ENCODE measurements at regions not wholly inside any gene's neighbourhood (a gene's known extent, or its start where the extent isn't known, plus 50 kb on each side); places are given as distances from the start of the nearest gene placed in this dataset.
"Not testable (repeated sequence)": the region's sequence is repeated elsewhere in the genome, so short reads cannot be mapped to it uniquely, and the experiment has no call there.

- H3K4me1 ChIP-seq (ENCODE audit: control insufficient read depth, insufficient read depth, low read length) = no peaks in the 10 kb centered on the region
- H3K27ac ChIP-seq (ENCODE audit: low read depth, low read length) = no peak overlapping the region
- no peaks in the 10 kb centered on the region for H3K27me3 ChIP-seq (ENCODE audit: control insufficient read depth, insufficient read depth, low read length)
- H3K4me3 ChIP-seq (ENCODE audit: low read length) = no peak overlapping the region
- no peaks in the 10 kb centered on the region for H3K36me3 ChIP-seq (ENCODE audit: control insufficient read depth, insufficient read depth, low read length)
- H3K9ac ChIP-seq (ENCODE audit: low read length) = no peak overlapping the region
Measured at GRCh38 chr1:196128835-196129234, 479.4 kb downstream of the KCNT2 start.

- no peak overlapping the region for H3K9ac ChIP-seq (ENCODE audit: low read length)
- no peak overlapping the region for H3K4me3 ChIP-seq (ENCODE audit: low read length)
Measured at GRCh38 chr1:196121181-196121580, 487.1 kb downstream of the KCNT2 start.

GRCh38 chr1:196115646-196116045 is 492.6 kb downstream of the KCNT2 start:
- Histone ChIP-seq H3K36me3 (ENCODE audit: control insufficient read depth, insufficient read depth, low read length) (no peaks in the 10 kb centered on the region), H3K9ac (ENCODE audit: low read length) (no peak overlapping the region), H3K27ac (ENCODE audit: low read depth, low read length) (no peak overlapping the region), H3K27me3 (ENCODE audit: control insufficient read depth, insufficient read depth, low read length) (no peaks in the 10 kb centered on the region), H3K4me1 (ENCODE audit: control insufficient read depth, insufficient read depth, low read length) (no peaks in the 10 kb centered on the region), H3K4me3 (ENCODE audit: low read length) (no peak overlapping the region)

More at GRCh38 chr1:196121181-196121580, 487.1 kb downstream of the KCNT2 start:
- H3K27me3 ChIP-seq (ENCODE audit: control insufficient read depth, insufficient read depth, low read length) = no peaks in the 10 kb centered on the region
- H3K36me3 ChIP-seq (ENCODE audit: control insufficient read depth, insufficient read depth, low read length) = no peaks in the 10 kb centered on the region
- H3K27ac ChIP-seq (ENCODE audit: low read depth, low read length) = no peak overlapping the region
- H3K4me1 ChIP-seq (ENCODE audit: control insufficient read depth, insufficient read depth, low read length) = no peaks in the 10 kb centered on the region

- H3K27ac ChIP-seq (ENCODE audit: low read depth, low read length) = no peak overlapping the region
- no peak overlapping the region for H3K4me3 ChIP-seq (ENCODE audit: low read length)
- no peaks in the 10 kb centered on the region for H3K36me3 ChIP-seq (ENCODE audit: control insufficient read depth, insufficient read depth, low read length)
Measured at GRCh38 chr1:196114193-196114592, 494.0 kb downstream of the KCNT2 start.

GRCh38 chr1:196108990-196109389 is 499.2 kb downstream of the KCNT2 start:
- not testable (repeated sequence) for H3K4me1 ChIP-seq (ENCODE audit: control insufficient read depth, insufficient read depth, low read length); H3K4me3 ChIP-seq (ENCODE audit: low read length); H3K36me3 ChIP-seq (ENCODE audit: control insufficient read depth, insufficient read depth, low read length); H3K9ac ChIP-seq (ENCODE audit: low read length); H3K27me3 ChIP-seq (ENCODE audit: control insufficient read depth, insufficient read depth, low read length); H3K27ac ChIP-seq (ENCODE audit: low read depth, low read length)

More at GRCh38 chr1:196114193-196114592, 494.0 kb downstream of the KCNT2 start:
- H3K27me3 ChIP-seq (ENCODE audit: control insufficient read depth, insufficient read depth, low read length) = no peaks in the 10 kb centered on the region
- H3K9ac ChIP-seq (ENCODE audit: low read length) = no peak overlapping the region
- no peaks in the 10 kb centered on the region for H3K4me1 ChIP-seq (ENCODE audit: control insufficient read depth, insufficient read depth, low read length)

- no peaks in the 10 kb centered on the region for H3K27me3 ChIP-seq (ENCODE audit: control insufficient read depth, insufficient read depth, low read length)
- H3K9ac ChIP-seq (ENCODE audit: low read length) = no peak overlapping the region
- no peaks in the 10 kb centered on the region for H3K36me3 ChIP-seq (ENCODE audit: control insufficient read depth, insufficient read depth, low read length)
- H3K27ac ChIP-seq (ENCODE audit: low read depth, low read length) = no peak overlapping the region
- no peak overlapping the region for H3K4me3 ChIP-seq (ENCODE audit: low read length)
- H3K4me1 ChIP-seq (ENCODE audit: control insufficient read depth, insufficient read depth, low read length) = no peaks in the 10 kb centered on the region
Measured at GRCh38 chr1:196105901-196106300, 502.3 kb downstream of the KCNT2 start.

GRCh38 chr1:196102826-196103225 is 505.4 kb downstream of the KCNT2 start:
- Histone ChIP-seq H3K4me1 (ENCODE audit: control insufficient read depth, insufficient read depth, low read length) (no peaks in the 10 kb centered on the region), H3K9ac (ENCODE audit: low read length) (no peak overlapping the region), H3K36me3 (ENCODE audit: control insufficient read depth, insufficient read depth, low read length) (no peaks in the 10 kb centered on the region), H3K27ac (ENCODE audit: low read depth, low read length) (no peak overlapping the region), H3K27me3 (ENCODE audit: control insufficient read depth, insufficient read depth, low read length) (no peaks in the 10 kb centered on the region), H3K4me3 (ENCODE audit: low read length) (no peak overlapping the region)

- H3K4me1 ChIP-seq (ENCODE audit: control insufficient read depth, insufficient read depth, low read length) = no peaks in the 10 kb centered on the region
- no peak overlapping the region for H3K4me3 ChIP-seq (ENCODE audit: low read length)
- no peak overlapping the region for H3K27ac ChIP-seq (ENCODE audit: low read depth, low read length)
- H3K9ac ChIP-seq (ENCODE audit: low read length) = no peak overlapping the region
- H3K36me3 ChIP-seq (ENCODE audit: control insufficient read depth, insufficient read depth, low read length) = no peaks in the 10 kb centered on the region
- no peaks in the 10 kb centered on the region for H3K27me3 ChIP-seq (ENCODE audit: control insufficient read depth, insufficient read depth, low read length)
Measured at GRCh38 chr1:196098000-196098399, 510.2 kb downstream of the KCNT2 start.

GRCh38 chr1:196094821-196095220 is 513.4 kb downstream of the KCNT2 start:
- Histone ChIP-seq H3K27ac (ENCODE audit: low read depth, low read length) (no peak overlapping the region), H3K36me3 (ENCODE audit: control insufficient read depth, insufficient read depth, low read length) (no peaks in the 10 kb centered on the region), H3K4me1 (ENCODE audit: control insufficient read depth, insufficient read depth, low read length) (no peaks in the 10 kb centered on the region), H3K27me3 (ENCODE audit: control insufficient read depth, insufficient read depth, low read length) (no peaks in the 10 kb centered on the region), H3K9ac (ENCODE audit: low read length) (no peak overlapping the region), H3K4me3 (ENCODE audit: low read length) (no peak overlapping the region)

GRCh38 chr1:196091397-196092135 is 516.7 kb downstream of the KCNT2 start:
- Histone ChIP-seq H3K27ac (ENCODE audit: low read depth, low read length) (no peak overlapping the region), H3K4me3 (ENCODE audit: low read length) (no peak overlapping the region), H3K9ac (ENCODE audit: low read length) (no peak overlapping the region)

GRCh38 chr1:196090226-196090625 is 518.0 kb downstream of the KCNT2 start:
- Histone ChIP-seq H3K36me3 (ENCODE audit: control insufficient read depth, insufficient read depth, low read length) (no peaks in the 10 kb centered on the region), H3K27ac (ENCODE audit: low read depth, low read length) (no peak overlapping the region), H3K27me3 (ENCODE audit: control insufficient read depth, insufficient read depth, low read length) (no peaks in the 10 kb centered on the region), H3K4me3 (ENCODE audit: low read length) (no peak overlapping the region), H3K9ac (ENCODE audit: low read length) (no peak overlapping the region), H3K4me1 (ENCODE audit: control insufficient read depth, insufficient read depth, low read length) (no peaks in the 10 kb centered on the region)

More at GRCh38 chr1:196091397-196092135, 516.7 kb downstream of the KCNT2 start:
- Histone ChIP-seq H3K27me3 (ENCODE audit: control insufficient read depth, insufficient read depth, low read length) (no peaks in the 10 kb centered on the region), H3K4me1 (ENCODE audit: control insufficient read depth, insufficient read depth, low read length) (no peaks in the 10 kb centered on the region), H3K36me3 (ENCODE audit: control insufficient read depth, insufficient read depth, low read length) (no peaks in the 10 kb centered on the region)

GRCh38 chr1:196088541-196088940 is 519.7 kb downstream of the KCNT2 start:
- H3K27me3 ChIP-seq (ENCODE audit: control insufficient read depth, insufficient read depth, low read length) = no peaks in the 10 kb centered on the region
- no peaks in the 10 kb centered on the region for H3K36me3 ChIP-seq (ENCODE audit: control insufficient read depth, insufficient read depth, low read length)
- H3K27ac ChIP-seq (ENCODE audit: low read depth, low read length) = no peak overlapping the region
- H3K4me1 ChIP-seq (ENCODE audit: control insufficient read depth, insufficient read depth, low read length) = no peaks in the 10 kb centered on the region
- no peak overlapping the region for H3K4me3 ChIP-seq (ENCODE audit: low read length)
- H3K9ac ChIP-seq (ENCODE audit: low read length) = no peak overlapping the region

GRCh38 chr1:196078691-196079090 is 529.5 kb downstream of the KCNT2 start:
- no peak overlapping the region for H3K9ac ChIP-seq (ENCODE audit: low read length)
- H3K36me3 ChIP-seq (ENCODE audit: control insufficient read depth, insufficient read depth, low read length) = no peaks in the 10 kb centered on the region
- no peaks in the 10 kb centered on the region for H3K4me1 ChIP-seq (ENCODE audit: control insufficient read depth, insufficient read depth, low read length)
- H3K4me3 ChIP-seq (ENCODE audit: low read length) = no peak overlapping the region
- no peak overlapping the region for H3K27ac ChIP-seq (ENCODE audit: low read depth, low read length)
- H3K27me3 ChIP-seq (ENCODE audit: control insufficient read depth, insufficient read depth, low read length) = no peaks in the 10 kb centered on the region
